GM21825 (cell line): ENCODE measurements at regions not wholly inside any gene's neighbourhood (a gene's known extent, or its start where the extent isn't known, plus 50 kb on each side); places are given as distances from the start of the nearest gene placed in this dataset.

ENCODE experiments used
- ATAC-seq: cut with Tn5 transposase; IDR thresholded peaks from one replicate; pipeline ENCODE4 v1.9.1; 2021; ENCODE audit warnings: mild to moderate bottlenecking, moderate library complexity; ENCODE audit not compliant: unreplicated experiment

GRCh38 chr10:29102636-29103035 is 186.2 kb upstream of the LYZL1 start:
- ATAC-seq = no peak

GRCh38 chr10:29104661-29105399 is 184.0 kb upstream of the LYZL1 start:
- ATAC-seq = no peak

- ATAC-seq = no peak
Measured at GRCh38 chr10:29105516-29106215, 183.2 kb upstream of the LYZL1 start.

GRCh38 chr10:29106287-29106686 is 182.6 kb upstream of the LYZL1 start:
- no peak for ATAC-seq

- no peak for ATAC-seq
Measured at GRCh38 chr10:29107866-29108498, 180.9 kb upstream of the LYZL1 start.

GRCh38 chr10:29109707-29110571 is 178.9 kb upstream of the LYZL1 start:
- ATAC-seq = no peak

- ATAC-seq = no peak
Measured at GRCh38 chr10:29112827-29113615, 175.8 kb upstream of the LYZL1 start.

GRCh38 chr10:29113616-29113945 is 175.3 kb upstream of the LYZL1 start:
- no peak for ATAC-seq

GRCh38 chr10:29114141-29114540 is 174.7 kb upstream of the LYZL1 start:
- ATAC-seq = no peak

GRCh38 chr10:29117781-29118180 is 171.1 kb upstream of the LYZL1 start:
- ATAC-seq = no peak

- no peak for ATAC-seq
Measured at GRCh38 chr10:29119374-29119773, 169.5 kb upstream of the LYZL1 start.

- no peak for ATAC-seq
Measured at GRCh38 chr10:29120216-29120615, 168.7 kb upstream of the LYZL1 start.

GRCh38 chr10:29124864-29125263 is 164.0 kb upstream of the LYZL1 start:
- no peak for ATAC-seq

- no peak for ATAC-seq
Measured at GRCh38 chr10:29127037-29127700, 161.7 kb upstream of the LYZL1 start.

GRCh38 chr10:29127731-29128130 is 161.1 kb upstream of the LYZL1 start:
- no peak for ATAC-seq

GRCh38 chr10:29130190-29130673 is 158.6 kb upstream of the LYZL1 start:
- no peak for ATAC-seq

GRCh38 chr10:29131952-29132547 is 156.8 kb upstream of the LYZL1 start:
- ATAC-seq = no peak

- no peak for ATAC-seq
Measured at GRCh38 chr10:29132551-29133111, 156.2 kb upstream of the LYZL1 start.

- ATAC-seq = no peak
Measured at GRCh38 chr10:29135337-29135736, 153.5 kb upstream of the LYZL1 start.
